ENCODE measurements at regions not wholly inside any gene's neighbourhood (a gene's known extent, or its start where the extent isn't known, plus 50 kb on each side); places are given as distances from the start of the nearest gene placed in this dataset.

DNA sequence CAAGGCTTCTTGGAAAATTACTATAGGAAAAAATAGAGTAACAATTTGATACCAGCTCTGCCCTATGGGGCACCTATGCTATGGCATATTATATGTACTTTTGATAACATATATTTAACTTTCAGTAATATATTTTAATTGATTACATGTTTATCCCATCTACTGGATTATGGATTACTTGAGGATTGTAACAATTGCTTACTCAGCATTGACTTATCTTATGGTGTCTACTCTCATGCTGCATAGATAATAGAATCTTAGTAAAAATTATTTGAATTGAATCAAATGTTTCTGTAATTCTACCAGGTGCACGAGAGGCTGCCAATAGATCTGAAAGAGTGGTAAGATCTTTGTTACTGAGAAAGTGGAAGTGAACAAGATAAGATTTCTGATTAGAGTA is 57.8 kb upstream of the CALCR start:
- DNase-seq: no peak

GRCh38 chr7:93629291-93629801 is 54.8 kb upstream of the CALCR start:
- no peak for DNase-seq

DNA sequence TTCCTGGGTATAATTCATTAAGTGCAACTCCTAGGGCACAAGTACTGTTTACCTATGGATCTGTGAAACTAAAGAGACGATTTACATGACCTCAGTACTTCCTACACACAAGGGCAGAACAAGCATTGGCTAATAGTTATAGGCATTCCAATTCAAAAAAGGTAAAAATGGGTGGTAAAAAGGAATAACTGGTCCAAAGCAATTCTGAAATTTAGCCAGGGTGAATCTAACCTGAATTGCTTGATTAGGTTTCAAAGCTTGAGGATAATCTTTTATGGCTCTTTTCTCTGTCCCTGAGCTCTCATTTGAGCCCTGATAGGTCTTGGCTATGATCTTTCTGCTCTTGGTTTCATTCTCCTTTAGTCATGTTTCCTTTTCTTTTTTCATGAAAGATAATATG is 52.3 kb upstream of the CALCR start:
- DNase-seq: no peak
